HCT116 (cell line): ENCODE measurements at regions not wholly inside any gene's neighbourhood (a gene's known extent, or its start where the extent isn't known, plus 50 kb on each side); places are given as distances from the start of the nearest gene placed in this dataset.
A peak's percentile ranks its signal among the peaks of the same experiment; 100 is the strongest.

Experiments used
- ATAC-seq: fragments of 200-7000 bp; cut with Tn5 transposase; 2 replicates; pipeline ENCODE4 v1.9.1; 2020; ENCODE audit warnings: mild to moderate bottlenecking, moderate library complexity
- BruUV-seq: library from RNA; stranded (reverse); fragments of 400-500 nt; replicated peaks from 2 replicates; lab custom pipeline; 2021; lab: Mats Ljungman, UMichigan
- CTCF ChIA-PET: fragments of 300-600 bp; sonication (Branson Sonifier 250); formaldehyde crosslinking; loops from one replicate; lab custom pipeline; 2021; ENCODE audit warnings: antibody characterized with exemption; lab: Charles Lee
- POLR2A ChIA-PET: fragments of 300-600, 350-600 bp; sonication (Branson Sonifier 250); formaldehyde crosslinking; loops from one replicate; lab custom pipeline; 2021; ENCODE audit warnings: antibody characterized with exemption; lab: Charles Lee
- RAD21 ChIA-PET, 2 experiments: fragments of 300-600 bp; sonication (Branson Sonifier 250); formaldehyde crosslinking; loops; one replicate each; lab custom pipeline; 2023; ENCODE audit warnings: low total read pairs in 2 of 2; ENCODE audit not compliant: uncharacterized antibody in 2 of 2, unreplicated experiment in 2 of 2, low non-redundant PET in 1 of 2; lab: Charles Lee
- DNase-seq: peaks from one replicate; pipeline ENCODE4 v3.0.0-alpha.2; 2010; ENCODE audit warnings: low read depth, low spot score
- H2AFZ ChIP-seq: fragments of 200-600 bp; shearing (Covaris generic), sonication (generic); 2 replicates; pipeline ENCODE4 v1.6.1; 2017; ENCODE audit warnings: low read depth, mixed run types, mixed read lengths, antibody characterized with exemption, low read length; ENCODE audit not compliant: poor library complexity, severe bottlenecking
- H3K27ac ChIP-seq: 2 replicates; pipeline ENCODE4 v1.5.1; 2012; ENCODE audit warnings: low read depth, low read length
- H3K27me3 ChIP-seq: fragments of 200-600 bp; sonication (generic); 2 replicates; pipeline ENCODE4 v1.6.1; 2016; ENCODE audit warnings: mixed run types, low read length, mixed read lengths; ENCODE audit not compliant: insufficient read depth
- H3K36me3 ChIP-seq, 2 experiments: fragments of 200-500 bp in 1 of 2; fragments of 200-600 bp in 1 of 2; sonication (Bioruptor generic) in 1 of 2; sonication (generic) in 1 of 2; 2 replicates each; pipeline versions ENCODE4 v1.5.1 to v1.6.1; 2014 to 2016; ENCODE audit warnings: low read length in 2 of 2, inconsistent platforms in 1 of 2, mixed read lengths in 1 of 2, mixed run types in 1 of 2; ENCODE audit not compliant: insufficient read depth in 2 of 2, control insufficient read depth in 1 of 2
- H3K4me1 ChIP-seq, 2 experiments: fragments of 200-600 bp in 1 of 2; sonication (generic) in 1 of 2; 2 replicates each; pipeline versions ENCODE4 v1.5.1 to v1.6.1; 2012 to 2017; ENCODE audit warnings: low read length in 2 of 2, inconsistent platforms in 1 of 2, mild to moderate bottlenecking in 1 of 2, mixed read lengths in 1 of 2, mixed run types in 1 of 2, moderate library complexity in 1 of 2; ENCODE audit not compliant: insufficient read depth in 2 of 2, control insufficient read depth in 1 of 2
- H3K4me2 ChIP-seq: fragments of 200-600 bp; sonication (generic); 2 replicates; pipeline ENCODE4 v1.6.1; 2017; ENCODE audit warnings: mixed run types, low read length, mixed read lengths
- H3K4me3 ChIP-seq, 2 experiments: fragments of 200-600 bp in 1 of 2; sonication (generic) in 1 of 2; replicated peaks in 1 of 2; 2 replicates each; pipeline ENCODE4 v1.5.1; 2011 to 2016; ENCODE audit warnings: low read length in 2 of 2, control low read depth in 1 of 2, low read depth in 1 of 2, mild to moderate bottlenecking in 1 of 2, mixed read lengths in 1 of 2, mixed run types in 1 of 2
- H3K79me2 ChIP-seq: fragments of 200-600 bp; sonication (generic); 2 replicates; pipeline ENCODE4 v1.6.1; 2017; ENCODE audit warnings: mild to moderate bottlenecking, mixed run types, low read length, moderate library complexity, mixed read lengths; ENCODE audit not compliant: insufficient read depth
- H3K9ac ChIP-seq: fragments of 200-600 bp; sonication (generic); 2 replicates; pipeline ENCODE4 v1.6.1; 2016; ENCODE audit warnings: low read length, mixed read lengths
- H3K9me2 ChIP-seq: fragments of 200-600 bp; sonication (generic), shearing (Covaris generic); 2 replicates; pipeline ENCODE4 v1.6.1; 2017; ENCODE audit warnings: mixed run types, mild to moderate bottlenecking, moderate library complexity; ENCODE audit not compliant: insufficient read depth
- H3K9me3 ChIP-seq, 2 experiments: fragments of 200-500 bp in 1 of 2; fragments of 200-600 bp in 1 of 2; sonication (Bioruptor generic) in 1 of 2; sonication (generic) in 1 of 2; 2 replicates each; pipeline ENCODE4 v1.6.1; 2014 to 2017; ENCODE audit warnings: low read length in 2 of 2, mixed read lengths in 2 of 2, inconsistent platforms in 1 of 2, low read depth in 1 of 2, mild to moderate bottlenecking in 1 of 2, mixed run types in 1 of 2, moderate library complexity in 1 of 2; ENCODE audit not compliant: control insufficient read depth in 1 of 2, insufficient read depth in 1 of 2
- H4K20me1 ChIP-seq: fragments of 200-600 bp; sonication (generic), shearing (Covaris generic); 2 replicates; pipeline ENCODE4 v1.6.1; 2017; ENCODE audit warnings: mixed run types, mild to moderate bottlenecking, moderate library complexity; ENCODE audit not compliant: insufficient read depth
- CBX3 ChIP-seq: IDR thresholded peaks from 2 replicates; pipeline ENCODE4 v1.6.1; 2012; ENCODE audit warnings: low read depth
- CTCF ChIP-seq, 3 experiments: fragments of 200-600 bp in 1 of 3; sonication (generic) in 1 of 3; IDR thresholded peaks in 2 of 3; conservative IDR thresholded peaks in 1 of 3; 2 replicates each; pipeline ENCODE4 v1.5.1; 2012 to 2017; ENCODE audit warnings: low read depth in 2 of 3, low read length in 2 of 3, antibody characterized with exemption in 1 of 3, borderline replicate concordance in 1 of 3, control low read depth in 1 of 3, mild to moderate bottlenecking in 1 of 3, mixed read lengths in 1 of 3, mixed run types in 1 of 3, moderate library complexity in 1 of 3; ENCODE audit not compliant: insufficient read depth in 1 of 3
- EGR1 ChIP-seq: IDR thresholded peaks from 2 replicates; pipeline ENCODE4 v1.6.1; 2012; ENCODE audit warnings: low read depth
- ELF1 ChIP-seq: IDR thresholded peaks from 2 replicates; pipeline ENCODE4 v1.6.1; 2012; ENCODE audit warnings: low read depth, borderline replicate concordance
- FOSL1 ChIP-seq: IDR thresholded peaks from 2 replicates; pipeline ENCODE4 v1.6.1; 2012; ENCODE audit warnings: low read depth
- MAX ChIP-seq: IDR thresholded peaks from 2 replicates; pipeline ENCODE4 v1.6.1; 2012
- POLR2A ChIP-seq: IDR thresholded peaks from 2 replicates; pipeline ENCODE4 v1.7.0; 2011; ENCODE audit warnings: borderline replicate concordance; ENCODE audit not compliant: insufficient read depth, insufficient read length; ENCODE audit errors: extremely low read depth
- POLR2AphosphoS5 ChIP-seq: IDR thresholded peaks from 2 replicates; pipeline ENCODE4 v1.6.1; 2011; ENCODE audit warnings: mild to moderate bottlenecking, low read depth, low read length, moderate library complexity
- SP1 ChIP-seq: IDR thresholded peaks from 2 replicates; pipeline ENCODE4 v1.6.1; 2012; ENCODE audit warnings: low read depth
- TCF7L2 ChIP-seq: IDR thresholded peaks from 2 replicates; pipeline ENCODE4 v1.7.0; 2011; ENCODE audit warnings: borderline replicate concordance, inconsistent platforms; ENCODE audit not compliant: insufficient read depth, insufficient read length; ENCODE audit errors: extremely low read depth
- YY1 ChIP-seq: IDR thresholded peaks from 2 replicates; pipeline ENCODE4 v1.6.1; 2011; ENCODE audit warnings: low read length, low read depth, moderate library complexity, mild to moderate bottlenecking; ENCODE audit not compliant: insufficient replicate concordance; ENCODE audit errors: extremely low read depth
- ZFX ChIP-seq: fragments of 450-650 bp; IDR thresholded peaks from 2 replicates; pipeline ENCODE4 v1.6.1; 2017
- ZNF274 ChIP-seq: fragments of 200-500 bp; sonication (Bioruptor generic); IDR thresholded peaks from 2 replicates; pipeline ENCODE4 v1.6.1; 2014; ENCODE audit warnings: mild to moderate bottlenecking, low read depth, low read length, inconsistent platforms
- intact Hi-C: fragments of 100-400 bp; cut with micrococcal nuclease; formaldehyde crosslinking; loops from 2 replicates; pipeline ENCODE4 v1.10.0; 2022
- TF ChIP-seq, protein P1 (sequence below): IDR thresholded peaks from 2 replicates; pipeline ENCODE4 v1.6.1; 2011; ENCODE audit warnings: mild to moderate bottlenecking, low read length, moderate library complexity; ENCODE audit not compliant: insufficient replicate concordance; ENCODE audit errors: extremely low read depth

GRCh38 chr3:127041933-127042332 lies 59.0 kb downstream of the PLXNA1 start:
- H3K27me3 ChIP-seq: no peaks in the 10 kb centered on the region
- no peaks in the 10 kb centered on the region for H4K20me1 ChIP-seq
- ChIA-PET CTCF (no interaction called here), POLR2A (no interaction called here), RAD21 (no interaction called here)
- H3K36me3 ChIP-seq: no peaks in the 10 kb centered on the region
- H3K4me1 ChIP-seq: peaks cover 18 to 37% of the 10 kb centered on the region in 2 experiments
- no peak overlapping the region for H3K4me3 ChIP-seq
- H3K4me2 ChIP-seq: no peak overlapping the region
- H3K9me2 ChIP-seq: no peaks in the 10 kb centered on the region
- intact Hi-C loops: no loop called here
- H2AFZ ChIP-seq: no peak overlapping the region
- no TSS peak for BruUV-seq
- H3K27ac ChIP-seq: no peak overlapping the region
- H3K79me2 ChIP-seq: no peaks in the 10 kb centered on the region
- no peak overlapping the region for H3K9ac ChIP-seq
- ATAC-seq: no peak
- DNase-seq: no peak
- no peak for TF ChIP-seq CTCF (IDR thresholded peaks at IDR 0.05 in 2 of 3, conservative IDR thresholded peaks at IDR 0.05 in 1 of 3; ENCODE audit: borderline replicate concordance in 1 of 3, insufficient read depth in 1 of 3, low read depth in 2 of 3, low read length in 2 of 3)
- TF ChIP-seq YY1: no peak
- no peak for TF ChIP-seq TCF7L2
- TF ChIP-seq, all 23 proteins: peak for 0
- H3K9me3 ChIP-seq: no peaks in the 10 kb centered on the region

GRCh38 chr3:127042634-127043033 lies 59.7 kb downstream of the PLXNA1 start:
- ChIA-PET RAD21 (no interaction called here), CTCF (no interaction called here), POLR2A (no interaction called here)
- no peak overlapping the region for H3K4me3 ChIP-seq
- no peak for DNase-seq
- no peaks in the 10 kb centered on the region for H3K9me2 ChIP-seq
- H3K27ac ChIP-seq: no peak overlapping the region
- H3K79me2 ChIP-seq: no peaks in the 10 kb centered on the region
- no peaks in the 10 kb centered on the region for H3K36me3 ChIP-seq
- no peaks in the 10 kb centered on the region for H4K20me1 ChIP-seq
- H3K9me3 ChIP-seq: no peaks in the 10 kb centered on the region
- no peak for ATAC-seq
- peak overlapping the region; percentile 36; the same call in 1 of the 2 replicates for H3K4me2 ChIP-seq
- intact Hi-C loops: no loop called here
- no peaks in the 10 kb centered on the region for H3K27me3 ChIP-seq
- peaks cover 18 to 30% of the 10 kb centered on the region in 2 experiments for H3K4me1 ChIP-seq
- no TSS peak for BruUV-seq
- no peak overlapping the region for H3K9ac ChIP-seq
- H2AFZ ChIP-seq: no peak overlapping the region
- TF ChIP-seq CBX3 (no peak), SP1 (no peak), FOSL1 (no peak), YY1 (no peak), POLR2A (no peak), POLR2AphosphoS5 (no peak), ELF1 (no peak), EGR1 (no peak), ZFX (no peak), MAX (no peak), ZNF274 (no peak), TCF7L2 (no peak)
- TF ChIP-seq, protein P1, sequence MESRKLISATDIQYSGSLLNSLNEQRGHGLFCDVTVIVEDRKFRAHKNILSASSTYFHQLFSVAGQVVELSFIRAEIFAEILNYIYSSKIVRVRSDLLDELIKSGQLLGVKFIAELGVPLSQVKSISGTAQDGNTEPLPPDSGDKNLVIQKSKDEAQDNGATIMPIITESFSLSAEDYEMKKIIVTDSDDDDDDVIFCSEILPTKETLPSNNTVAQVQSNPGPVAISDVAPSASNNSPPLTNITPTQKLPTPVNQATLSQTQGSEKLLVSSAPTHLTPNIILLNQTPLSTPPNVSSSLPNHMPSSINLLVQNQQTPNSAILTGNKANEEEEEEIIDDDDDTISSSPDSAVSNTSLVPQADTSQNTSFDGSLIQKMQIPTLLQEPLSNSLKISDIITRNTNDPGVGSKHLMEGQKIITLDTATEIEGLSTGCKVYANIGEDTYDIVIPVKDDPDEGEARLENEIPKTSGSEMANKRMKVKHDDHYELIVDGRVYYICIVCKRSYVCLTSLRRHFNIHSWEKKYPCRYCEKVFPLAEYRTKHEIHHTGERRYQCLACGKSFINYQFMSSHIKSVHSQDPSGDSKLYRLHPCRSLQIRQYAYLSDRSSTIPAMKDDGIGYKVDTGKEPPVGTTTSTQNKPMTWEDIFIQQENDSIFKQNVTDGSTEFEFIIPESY: no peak
